UCSD-AML1 (cell line): ENCODE measurements at regions not wholly inside any gene's neighbourhood (a gene's known extent, or its start where the extent isn't known, plus 50 kb on each side); places are given as distances from the start of the nearest gene placed in this dataset.
"Not testable (repeated sequence)": the region's sequence is repeated elsewhere in the genome, so short reads cannot be mapped to it uniquely, and the experiment has no call there.

ENCODE experiments used
- DNase-seq: peaks from one replicate; lab custom pipeline; 2025; ENCODE audit not compliant: unreplicated experiment; lab: John Stamatoyannopoulos, UW

DNA sequence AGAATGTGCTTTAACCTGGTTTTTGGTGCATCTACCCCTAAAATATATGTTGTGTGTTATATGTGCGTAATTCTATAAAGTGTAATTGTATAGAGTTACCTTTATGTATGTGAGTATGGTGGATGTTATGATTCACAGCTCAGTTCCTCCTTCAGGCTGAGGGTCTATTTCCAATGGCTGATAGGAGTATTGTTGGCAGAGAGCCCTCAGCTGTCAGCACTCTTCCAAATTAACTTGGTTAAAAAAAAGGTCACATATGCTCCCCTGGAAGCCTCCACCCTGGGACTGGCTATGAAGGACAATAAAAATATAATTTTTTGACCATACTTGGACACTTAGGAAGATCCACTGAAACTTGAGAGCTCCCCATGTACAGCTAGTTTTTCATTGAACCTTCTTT is 250.4 kb upstream of the CDH12 start:
- DNase-seq: no peak

DNA sequence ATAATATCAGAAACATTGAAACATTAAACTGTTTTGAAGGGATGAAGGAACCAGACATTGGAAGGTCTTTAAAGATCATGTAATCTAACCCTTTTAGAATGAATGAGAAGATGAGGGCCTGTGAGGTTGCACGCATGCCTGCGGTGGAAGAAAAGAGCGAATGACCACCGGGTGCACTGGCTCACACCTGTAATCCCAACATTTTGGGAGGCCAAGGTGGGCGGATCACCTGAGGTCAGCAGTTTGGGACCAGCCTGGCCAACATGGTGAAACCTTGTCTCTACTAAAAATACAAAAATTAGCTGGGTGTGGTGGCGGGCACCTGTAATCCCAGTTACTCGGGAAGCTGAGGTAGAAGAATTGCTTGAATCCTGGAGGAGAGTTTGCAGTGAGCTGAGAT is 242.3 kb upstream of the CDH12 start:
- DNase-seq: not testable (repeated sequence)

DNA sequence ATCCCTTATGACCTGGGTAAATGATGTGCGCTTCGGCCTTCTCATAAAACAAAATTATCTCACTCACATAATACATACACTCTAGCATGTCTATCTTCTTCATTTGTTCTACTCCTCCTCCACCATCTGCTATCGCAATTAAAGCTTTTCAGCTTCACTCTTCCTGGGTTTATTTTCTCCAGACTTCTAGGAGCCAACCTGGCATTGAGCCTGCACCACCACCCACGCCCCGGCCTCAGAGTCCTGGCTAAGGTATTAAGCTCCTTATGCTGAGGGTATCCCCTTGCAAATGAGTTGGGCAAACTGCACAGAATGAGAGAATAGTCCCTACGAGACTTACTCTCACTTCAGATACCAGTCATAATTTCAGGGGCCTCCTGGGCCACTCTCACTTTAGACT is 236.1 kb upstream of the CDH12 start:
- no peak for DNase-seq

DNA sequence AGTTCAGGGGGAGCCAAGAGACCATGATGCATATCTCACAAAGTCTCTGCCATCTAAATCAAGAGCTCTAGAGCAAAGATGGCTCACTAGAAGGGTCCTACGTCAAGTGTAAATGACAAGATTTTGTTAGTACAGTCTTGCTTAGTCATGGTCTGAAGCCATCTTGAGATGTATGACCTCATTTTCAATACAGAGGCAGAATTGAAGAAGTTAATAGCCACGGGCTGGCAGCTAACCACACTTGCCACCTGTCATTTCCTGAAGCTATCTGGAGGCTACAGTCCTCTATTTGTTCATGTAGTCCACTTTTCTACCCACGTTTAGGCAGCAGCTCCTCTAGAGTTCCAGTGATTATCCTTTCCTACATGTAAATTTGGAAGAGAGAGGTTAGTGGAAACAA is 231.7 kb upstream of the CDH12 start:
- peak; percentile 3 for DNase-seq

DNA sequence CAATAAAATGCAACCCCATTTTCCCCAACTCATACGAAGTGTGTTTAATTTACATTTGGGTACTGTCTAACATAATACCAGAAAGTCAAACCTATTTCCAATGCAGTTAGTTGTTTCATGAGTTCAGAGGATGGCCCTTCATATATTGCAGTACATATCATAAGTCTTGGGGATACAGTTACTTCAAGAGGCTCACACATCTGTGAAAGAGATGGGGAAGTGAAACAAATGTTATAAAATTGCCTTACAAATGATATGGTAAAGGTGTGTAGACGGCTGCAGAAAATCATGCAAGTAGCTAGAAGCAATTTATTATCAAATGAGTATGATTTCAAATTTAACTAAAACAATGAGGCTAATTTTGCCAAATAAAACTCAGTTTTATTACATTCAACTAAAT is 219.0 kb upstream of the CDH12 start:
- no peak for DNase-seq

DNA sequence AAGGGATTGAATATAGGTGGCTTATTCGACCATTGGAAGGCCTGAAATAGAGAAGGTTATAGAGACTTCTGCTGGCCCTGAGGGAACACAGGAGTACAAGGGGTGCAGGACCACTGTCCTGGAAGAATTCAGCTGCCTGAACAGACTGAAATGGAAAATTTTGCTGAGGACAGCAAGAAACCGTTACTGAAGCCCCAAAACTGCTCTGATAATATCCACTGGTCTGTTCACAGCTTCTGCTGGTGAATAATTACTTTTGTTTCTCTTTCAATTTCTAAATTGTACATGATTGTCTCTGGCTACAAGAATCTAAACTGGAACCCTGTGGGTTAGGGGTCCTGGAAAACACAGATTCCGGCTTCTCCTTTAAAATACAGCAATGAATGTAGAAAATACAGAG is 218.5 kb upstream of the CDH12 start:
- no peak for DNase-seq

DNA sequence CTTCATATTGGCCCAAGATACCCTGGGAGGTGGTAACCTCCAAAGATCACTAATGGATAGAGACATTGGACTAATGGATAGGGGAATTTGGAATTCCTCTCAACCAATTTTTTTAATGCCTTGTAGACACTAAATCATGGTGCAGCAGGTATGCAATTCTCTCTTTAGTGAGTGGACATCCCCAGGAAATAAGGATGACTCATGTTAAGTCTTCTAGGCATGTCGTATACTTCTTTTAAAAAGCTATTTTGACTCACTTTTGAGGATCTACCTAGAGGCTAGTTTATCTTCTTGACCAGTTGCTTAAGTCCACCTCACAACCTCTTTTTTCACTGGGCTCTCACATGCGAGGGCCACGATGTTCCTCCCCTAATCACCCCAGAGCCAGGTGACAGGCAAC is 211.6 kb upstream of the CDH12 start:
- no peak for DNase-seq

DNA sequence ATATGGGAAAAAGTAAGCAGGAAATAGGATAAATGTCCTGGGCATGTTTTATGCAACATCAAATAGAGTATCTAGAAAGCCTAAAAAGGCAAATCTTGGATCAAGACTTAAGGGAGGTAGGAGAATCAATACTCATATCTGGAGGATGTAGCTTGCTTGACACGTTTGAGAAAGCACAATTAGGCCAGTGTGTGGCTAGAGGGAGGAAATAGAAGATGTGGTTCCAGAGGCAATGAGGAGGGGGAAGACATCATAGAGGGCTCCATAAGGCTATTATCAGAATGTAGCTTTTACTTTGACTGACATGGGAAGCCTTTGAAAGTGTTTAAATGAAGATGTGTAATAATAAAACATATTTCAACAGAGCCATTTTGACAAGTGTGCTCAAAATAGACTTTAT is 200.7 kb upstream of the CDH12 start:
- DNase-seq: no peak

DNA sequence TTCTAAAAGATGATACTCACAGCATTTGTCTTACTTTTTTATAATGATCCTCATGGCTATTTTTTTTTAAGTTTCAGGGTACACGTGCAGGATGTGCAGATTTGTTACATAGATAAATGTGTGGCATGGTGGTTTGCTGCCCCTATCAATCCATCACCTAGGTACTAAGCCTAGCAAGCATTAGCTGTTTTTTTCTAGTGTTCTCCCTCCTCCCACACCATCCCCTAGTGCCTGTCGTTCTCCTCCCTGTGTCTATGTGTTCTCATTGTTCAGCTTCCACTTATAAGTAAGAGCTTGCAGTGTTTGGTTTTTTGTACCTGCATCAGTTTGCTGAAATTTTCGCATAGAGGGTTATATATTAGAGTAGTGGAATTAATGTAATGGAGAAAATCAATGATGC is 189.1 kb upstream of the CDH12 start:
- no peak for DNase-seq

DNA sequence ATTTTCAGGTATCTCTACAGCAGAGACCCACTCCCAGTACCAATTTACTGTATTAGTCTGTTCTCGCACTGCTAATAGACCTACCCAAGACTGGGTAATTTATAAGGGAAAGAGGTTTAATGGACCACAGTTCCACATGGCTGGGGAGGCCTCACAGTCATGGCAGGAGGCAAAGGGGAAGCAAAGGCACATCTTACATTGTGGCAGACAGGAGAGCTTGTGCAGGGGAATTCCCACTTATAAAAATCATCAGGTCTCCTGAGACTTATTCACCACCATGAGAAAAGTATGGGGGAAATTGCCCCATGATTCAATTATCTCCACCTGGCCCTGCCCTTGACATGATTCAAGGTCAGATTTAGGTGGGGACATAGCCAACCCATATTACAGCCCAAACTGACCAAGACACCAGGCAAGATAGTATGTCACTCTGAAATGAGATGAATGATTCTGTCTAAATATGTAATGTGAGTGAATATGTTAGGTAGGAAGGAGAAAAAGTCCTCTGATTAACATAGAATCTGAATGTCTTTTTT is 182.5 kb upstream of the CDH12 start:
- no peak for DNase-seq

DNA sequence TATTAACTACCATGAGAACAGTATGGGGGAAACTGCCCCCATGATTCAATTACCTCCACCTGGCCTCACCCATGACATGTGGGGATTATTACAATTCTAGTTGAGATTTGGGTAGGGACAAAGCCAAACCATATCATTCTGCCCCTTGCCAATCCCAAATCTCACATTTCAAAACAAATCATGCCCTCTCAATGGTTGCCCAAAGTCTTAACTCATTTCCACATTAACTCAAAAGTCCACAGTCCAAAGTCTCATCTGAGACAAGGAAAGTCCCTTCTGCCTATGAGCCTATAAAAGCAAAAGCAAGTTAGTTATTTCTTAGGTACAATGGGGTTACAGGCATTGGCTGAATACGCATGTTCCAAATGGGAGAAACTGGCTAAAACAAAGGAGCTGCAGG is 180.7 kb upstream of the CDH12 start:
- no peak for DNase-seq

DNA sequence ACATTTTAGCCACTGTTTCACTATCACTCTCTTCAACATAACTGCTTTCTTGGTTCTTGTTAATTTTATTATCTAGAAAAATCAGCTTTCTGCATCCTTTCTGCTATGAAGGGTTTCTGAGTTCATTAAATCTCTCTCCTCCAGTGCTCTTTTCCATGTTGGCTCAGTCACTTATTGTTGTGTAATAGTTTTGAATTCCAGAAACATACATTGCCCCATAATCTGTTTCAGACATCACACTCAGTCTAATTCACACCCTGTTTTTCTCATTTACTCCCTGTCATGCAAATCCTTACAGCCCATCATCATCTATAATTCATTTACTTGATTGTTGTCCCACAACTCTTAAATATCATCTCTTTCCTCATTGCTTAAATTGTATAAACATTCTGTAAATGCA is 176.1 kb upstream of the CDH12 start:
- DNase-seq: no peak

DNA sequence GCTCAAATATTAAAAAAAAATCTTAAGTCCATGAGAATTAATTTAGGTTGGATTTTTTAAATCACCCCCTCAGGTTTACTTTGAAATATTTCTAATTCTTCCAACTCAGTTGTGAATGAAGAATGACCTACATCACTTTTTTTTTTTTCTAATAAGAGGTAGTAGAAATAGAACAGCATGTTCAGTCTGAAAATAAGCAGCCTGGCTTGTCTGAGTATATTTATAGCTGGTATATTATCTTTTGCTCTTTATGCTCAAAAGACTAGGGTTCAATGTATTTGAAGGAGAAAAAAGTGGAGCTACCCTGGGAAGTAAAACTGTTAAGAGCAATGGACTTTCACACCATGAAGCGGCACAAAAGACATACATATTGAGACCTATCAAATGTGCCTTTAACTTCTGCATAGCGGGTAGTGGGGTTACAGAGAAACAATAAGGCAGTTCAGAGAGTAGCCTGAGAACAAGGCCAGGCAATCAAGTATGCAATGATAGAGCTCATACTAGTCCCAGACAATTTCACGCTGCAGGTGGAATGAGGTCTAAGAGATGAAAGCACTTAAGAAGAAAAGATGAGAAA is 175.4 kb upstream of the CDH12 start:
- no peak for DNase-seq

DNA sequence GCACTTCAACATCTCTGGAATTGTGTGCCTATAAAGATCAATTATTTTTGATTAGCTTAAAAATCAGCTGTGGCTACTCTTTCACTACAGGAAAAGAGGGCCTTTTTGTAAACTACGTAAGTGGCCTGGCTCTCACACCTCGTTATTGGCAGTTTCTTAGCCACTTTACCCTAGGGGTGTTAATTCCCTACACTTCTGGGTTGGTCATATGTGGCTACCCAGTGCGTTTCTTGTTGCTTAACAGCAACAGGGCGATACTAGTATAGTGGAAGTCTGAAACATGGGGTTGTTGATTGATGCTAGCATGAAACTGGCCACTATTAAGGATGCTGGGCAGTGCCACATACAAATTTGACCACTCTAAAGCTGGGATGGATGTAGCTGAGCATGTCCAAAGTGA is 174.7 kb upstream of the CDH12 start:
- no peak for DNase-seq

DNA sequence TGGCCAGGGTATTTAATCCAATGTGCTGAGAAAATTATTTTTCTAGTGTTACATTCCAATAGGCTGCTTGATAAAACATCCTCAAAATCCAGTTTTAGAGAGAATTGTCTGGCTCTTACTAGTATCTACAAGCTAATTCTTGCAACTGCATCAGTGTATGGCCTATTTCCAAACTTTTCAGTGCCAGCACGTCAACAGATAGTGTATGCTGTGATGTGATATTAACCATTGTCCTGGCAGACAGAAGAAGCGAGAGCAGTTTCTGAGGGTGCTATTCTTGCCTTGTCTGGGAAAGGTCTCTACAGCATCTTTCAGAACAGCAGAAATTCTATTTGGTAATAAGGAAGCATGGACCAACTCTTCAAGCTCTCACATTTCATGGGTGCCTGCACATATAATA is 174.2 kb upstream of the CDH12 start:
- DNase-seq: no peak

DNA sequence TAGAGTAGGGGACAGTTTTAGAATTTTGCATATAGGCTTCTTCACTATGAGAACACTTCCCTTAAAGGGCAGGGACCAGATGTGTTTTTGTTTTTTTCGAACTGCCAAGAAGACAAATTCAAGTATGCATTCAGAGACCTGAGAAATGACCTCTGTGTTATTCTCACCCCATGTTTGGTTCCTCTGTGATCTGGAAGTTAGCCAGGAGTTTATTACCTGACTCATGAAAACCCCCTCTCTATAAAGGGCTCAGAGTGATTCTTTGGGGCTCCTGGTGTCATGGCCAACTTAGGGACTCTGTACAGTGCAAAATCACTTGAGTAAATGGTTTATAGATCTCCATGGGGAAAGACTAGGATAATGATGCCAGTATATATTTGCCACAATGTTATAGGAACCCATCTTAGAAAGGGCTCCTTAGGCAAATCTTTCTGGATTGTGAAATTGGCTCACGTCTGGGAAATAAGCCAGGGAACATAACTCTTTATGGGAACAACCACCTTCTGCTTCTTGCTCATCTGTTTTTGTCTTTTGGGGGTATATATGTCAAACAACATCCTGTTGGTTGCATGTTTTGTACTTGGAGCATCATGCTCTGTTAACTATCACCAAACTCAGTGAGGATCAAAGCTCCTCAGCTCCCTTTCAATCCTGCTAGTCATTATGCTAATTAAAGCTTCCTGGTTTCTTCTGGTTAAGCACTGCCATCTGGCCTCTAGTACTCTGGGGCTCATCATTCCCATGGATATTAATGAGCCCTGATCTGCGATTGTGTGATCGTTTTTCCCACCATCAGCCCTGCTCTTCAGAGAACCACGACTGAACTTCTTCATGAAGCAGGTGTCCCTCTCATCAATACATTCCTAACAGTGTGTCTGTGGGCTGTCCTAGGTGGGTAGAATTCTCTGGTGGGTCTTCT is 173.4 kb upstream of the CDH12 start:
- DNase-seq: no peak

DNA sequence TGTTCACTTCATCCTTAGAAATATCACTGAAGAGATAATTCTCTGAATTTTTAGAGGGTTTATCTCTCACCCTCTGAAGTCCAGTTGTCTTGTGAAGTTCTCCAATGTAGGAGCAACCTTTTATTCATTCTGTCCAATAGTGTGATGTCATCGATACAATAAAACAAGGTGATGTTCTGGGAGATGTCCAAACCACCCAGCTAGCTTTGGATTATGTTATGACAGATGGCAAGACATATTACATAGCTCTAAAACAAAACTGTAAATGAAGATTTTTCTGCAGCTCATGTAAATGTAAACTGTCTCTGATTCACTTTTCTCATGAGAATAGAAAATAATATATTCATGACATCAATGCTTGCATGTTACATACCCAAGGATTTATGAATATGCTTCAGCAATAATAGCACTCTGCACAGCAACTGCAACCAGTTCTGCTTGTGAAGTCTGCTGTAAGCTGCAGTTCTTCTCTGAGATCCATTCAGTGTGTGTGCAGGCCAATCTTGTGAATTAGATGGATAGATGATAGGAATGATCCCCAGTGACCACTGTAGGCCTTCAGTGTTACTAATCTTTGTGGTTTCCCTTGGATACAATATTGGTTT is 172.6 kb upstream of the CDH12 start:
- DNase-seq: no peak

DNA sequence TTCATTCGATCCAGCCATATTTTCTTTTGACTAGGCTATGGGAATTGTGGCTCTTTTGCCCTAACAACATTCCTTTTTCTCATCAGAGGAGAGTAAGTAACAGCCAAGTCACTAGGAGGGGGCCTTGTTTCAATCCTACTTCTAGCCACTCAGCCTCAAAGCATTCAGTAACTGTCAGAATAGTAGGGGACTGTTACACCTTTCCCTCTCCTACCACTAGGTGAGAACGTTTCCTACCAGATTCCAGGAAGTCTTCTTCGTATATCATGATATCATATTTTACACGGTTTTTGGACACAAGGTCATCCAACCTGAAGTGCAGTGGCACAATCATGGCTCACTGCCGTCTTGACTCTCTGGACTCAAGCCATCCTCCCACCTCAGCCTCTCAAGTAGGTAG is 171.3 kb upstream of the CDH12 start:
- no peak for DNase-seq

DNA sequence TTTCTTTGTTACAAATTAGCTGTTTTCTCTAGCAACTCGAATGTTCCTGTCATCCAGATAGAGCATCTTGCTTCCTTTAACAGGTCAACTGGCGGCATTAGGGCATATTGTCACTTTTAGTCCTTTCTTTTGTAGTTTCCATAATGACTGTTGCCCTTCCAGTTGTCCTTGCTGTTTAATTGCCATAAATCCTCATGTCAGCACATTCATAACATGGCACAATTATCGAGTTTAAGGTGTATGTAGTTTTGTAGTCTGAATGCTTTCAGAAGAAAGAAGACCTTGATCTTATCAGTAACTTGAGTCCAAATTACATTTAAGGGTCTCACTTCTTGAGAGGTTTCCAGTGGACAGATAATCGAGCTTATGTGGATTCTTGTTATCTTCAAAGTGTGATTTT is 161.7 kb upstream of the CDH12 start:
- DNase-seq: no peak

DNA sequence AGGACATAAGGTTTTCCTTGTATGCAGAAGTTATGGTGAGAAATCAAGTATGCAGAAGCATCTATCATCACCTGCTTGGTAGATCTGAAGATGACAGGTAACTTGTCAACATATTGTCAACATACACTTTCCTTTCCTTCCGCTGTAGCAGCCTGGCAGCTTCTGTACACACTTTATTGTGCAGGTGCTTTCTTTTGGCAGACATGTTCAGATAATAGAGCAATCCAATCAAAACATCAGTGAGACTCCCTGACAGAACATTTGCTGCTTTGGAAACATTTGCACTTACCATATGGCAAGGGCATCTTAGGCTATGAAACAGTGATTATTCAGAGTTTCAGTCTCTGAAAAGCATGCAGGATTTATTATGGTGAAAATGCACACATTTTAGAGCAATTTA is 161.1 kb upstream of the CDH12 start:
- DNase-seq: no peak

DNA sequence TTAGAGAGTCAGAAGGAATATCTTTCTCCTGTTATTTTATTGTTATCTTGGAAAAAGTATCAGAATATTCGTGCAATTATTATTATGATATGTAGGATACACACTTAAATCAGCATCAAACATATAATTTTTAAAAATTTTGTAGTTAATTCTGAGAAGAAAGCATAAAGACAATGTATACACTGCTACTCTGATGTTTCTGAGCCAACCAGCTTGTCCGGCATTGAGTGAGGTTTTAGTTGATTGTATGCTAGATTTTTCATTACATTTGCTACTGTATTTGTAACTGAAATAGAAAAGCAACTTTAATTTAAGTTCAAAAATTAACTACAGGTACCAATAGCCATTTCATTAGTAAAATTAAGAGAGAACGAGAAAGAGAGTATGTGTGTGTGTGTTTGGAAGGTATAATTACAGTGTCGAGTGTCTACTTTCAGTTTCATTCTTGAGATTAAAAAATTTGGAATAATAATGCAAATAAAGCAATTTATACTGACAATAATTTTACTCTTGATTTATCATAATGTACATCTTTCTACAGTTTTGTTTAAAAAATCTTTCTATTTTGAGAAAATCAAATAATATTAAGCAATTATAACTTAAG is 160.4 kb upstream of the CDH12 start:
- DNase-seq: no peak

DNA sequence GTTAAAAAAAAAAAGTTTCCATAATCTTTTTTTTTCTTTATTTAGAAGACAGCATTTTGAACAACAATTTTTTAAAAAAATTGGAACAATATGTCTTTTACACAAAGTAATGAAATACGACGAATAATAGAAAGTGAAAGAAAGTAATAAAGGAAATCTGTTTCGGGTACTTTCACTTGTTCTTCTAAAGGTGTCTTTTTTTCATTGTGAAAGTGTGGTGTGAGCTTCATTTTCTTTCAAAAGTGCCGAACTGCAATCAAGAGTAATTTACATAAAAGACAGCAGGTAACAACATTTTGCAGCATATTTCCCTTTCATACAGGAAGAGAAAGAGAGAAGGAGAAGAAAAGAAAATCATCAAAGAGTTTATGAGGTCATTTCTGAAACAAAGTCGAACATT is 159.7 kb upstream of the CDH12 start:
- DNase-seq: no peak
